Neural cell (in vitro differentiated cells): ENCODE measurements at regions not wholly inside any gene's neighbourhood (a gene's known extent, or its start where the extent isn't known, plus 50 kb on each side); places are given as distances from the start of the nearest gene placed in this dataset.
"Not testable (repeated sequence)": the region's sequence is repeated elsewhere in the genome, so short reads cannot be mapped to it uniquely, and the experiment has no call there.

Experiments
- H2AFZ ChIP-seq: fragments of 200-600, 300-800 bp; sonication (generic), shearing (Covaris generic); 2 replicates; pipeline ENCODE4 v1.6.0; 2014; ENCODE audit warnings: low read depth, mild to moderate bottlenecking, antibody characterized with exemption, low read length, moderate library complexity
- H3F3A ChIP-seq: fragments of 200-600 bp; shearing (Covaris generic); 2 replicates; pipeline ENCODE4 v1.6.1; 2016; ENCODE audit warnings: mild to moderate bottlenecking, moderate library complexity, mixed read lengths, antibody characterized with exemption, low read length; ENCODE audit not compliant: insufficient read depth, poor library complexity, severe bottlenecking
- H3K27ac ChIP-seq: fragments of 200-600, 300-800 bp; sonication (generic), shearing (Covaris generic); 2 replicates; pipeline ENCODE4 v1.5.1; 2014; ENCODE audit warnings: mild to moderate bottlenecking, low read length, moderate library complexity
- H3K27me3 ChIP-seq: fragments of 300-800, 200-600 bp; sonication (generic), shearing (Covaris generic); 2 replicates; pipeline ENCODE4 v1.6.0; 2014; ENCODE audit warnings: mild to moderate bottlenecking, low read depth, low read length, moderate library complexity; ENCODE audit not compliant: insufficient read depth
- H3K36me3 ChIP-seq: fragments of 300-800, 200-600 bp; sonication (generic), shearing (Covaris generic); 2 replicates; pipeline ENCODE4 v1.5.1; 2014; ENCODE audit warnings: mild to moderate bottlenecking, antibody characterized with exemption, low read length, moderate library complexity; ENCODE audit not compliant: insufficient read depth
- H3K4me2 ChIP-seq: fragments of 300-800, 200-600 bp; sonication (generic), shearing (Covaris generic); 2 replicates; pipeline ENCODE4 v1.6.0; 2014; ENCODE audit warnings: mild to moderate bottlenecking, low read length
- H3K4me3 ChIP-seq: fragments of 300-800, 200-600 bp; sonication (generic), shearing (Covaris generic); 2 replicates; pipeline ENCODE4 v1.5.1; 2014; ENCODE audit warnings: mild to moderate bottlenecking, low read length, moderate library complexity
- H3K79me2 ChIP-seq: fragments of 200-600 bp; shearing (Covaris generic); replicated peaks from 2 replicates; pipeline ENCODE4 v1.6.0; 2014; ENCODE audit warnings: mild to moderate bottlenecking, low read length, moderate library complexity; ENCODE audit not compliant: insufficient read depth
- H3K9ac ChIP-seq: fragments of 300-800, 200-600 bp; sonication (generic), shearing (Covaris generic); 2 replicates; pipeline ENCODE4 v1.6.1; 2016; ENCODE audit warnings: mild to moderate bottlenecking, low read length, mixed read lengths
- H3K9me2 ChIP-seq: fragments of 200-600 bp; shearing (Covaris generic); 2 replicates; pipeline ENCODE4 v1.6.1; 2016; ENCODE audit warnings: mild to moderate bottlenecking, low read length, mixed read lengths; ENCODE audit not compliant: insufficient read depth
- H3K9me3 ChIP-seq: fragments of 200-600, 300-800 bp; sonication (generic), shearing (Covaris generic); 2 replicates; pipeline ENCODE4 v1.6.1; 2016; ENCODE audit warnings: mild to moderate bottlenecking, mixed run types, low read length, moderate library complexity, mixed read lengths
- H4K20me1 ChIP-seq: fragments of 200-600 bp; shearing (Covaris generic); 2 replicates; pipeline ENCODE4 v1.6.1; 2016; ENCODE audit warnings: mild to moderate bottlenecking, mixed run types; ENCODE audit not compliant: insufficient read depth
- CTCF ChIP-seq: fragments of 450-650 bp; IDR thresholded peaks from 2 replicates; pipeline ENCODE4 v1.5.1; 2014; ENCODE audit warnings: antibody characterized with exemption, mild to moderate bottlenecking, moderate library complexity; ENCODE audit not compliant: poor library complexity, severe bottlenecking
- EP300 ChIP-seq: fragments of 450-650 bp; conservative IDR thresholded peaks from 2 replicates; pipeline ENCODE4 v1.6.1; 2014; ENCODE audit warnings: antibody characterized with exemption, mild to moderate bottlenecking, moderate library complexity; ENCODE audit not compliant: poor library complexity, severe bottlenecking
- EZH2 ChIP-seq: fragments of 200-600, 300-800 bp; shearing (Covaris generic), sonication (generic); IDR thresholded peaks from 2 replicates; pipeline ENCODE4 v1.6.1; 2014; ENCODE audit warnings: antibody characterized with exemption, low read length, borderline replicate concordance, mild to moderate bottlenecking; ENCODE audit not compliant: insufficient read depth, poor library complexity, severe bottlenecking
- MXI1 ChIP-seq: fragments of 450-650 bp; conservative IDR thresholded peaks from 2 replicates; pipeline ENCODE4 v1.6.1; 2014; ENCODE audit warnings: antibody characterized with exemption, mild to moderate bottlenecking; ENCODE audit not compliant: poor library complexity, severe bottlenecking
- POLR2AphosphoS5 ChIP-seq: IDR thresholded peaks from 2 replicates; pipeline ENCODE4 v1.6.1; 2012
- RAD21 ChIP-seq: fragments of 450-650 bp; conservative IDR thresholded peaks from 2 replicates; pipeline ENCODE4 v1.6.1; 2014; ENCODE audit warnings: antibody characterized with exemption, mild to moderate bottlenecking, moderate library complexity
- SMC3 ChIP-seq: fragments of 450-650 bp; conservative IDR thresholded peaks from 2 replicates; pipeline ENCODE4 v1.6.1; 2014; ENCODE audit warnings: antibody characterized with exemption, mild to moderate bottlenecking, moderate library complexity; ENCODE audit not compliant: poor library complexity
- TAF1 ChIP-seq: IDR thresholded peaks from 2 replicates; pipeline ENCODE4 v1.6.1; 2012; ENCODE audit warnings: low read depth
- TF ChIP-seq, protein P1 (sequence below): IDR thresholded peaks from 2 replicates; pipeline ENCODE4 v1.6.1; 2012; ENCODE audit warnings: borderline replicate concordance

GRCh38 chr10:61047081-61047480 is 103.1 kb upstream of the RHOBTB1 start:
- Histone ChIP-seq H3K9me3 (no peaks in the 10 kb centered on the region), H3K79me2 (no peaks in the 10 kb centered on the region), H2AFZ (no peak overlapping the region), H3K27ac (no peak overlapping the region), H3K9me2 (no peaks in the 10 kb centered on the region), H3K9ac (no peak overlapping the region), H3K27me3 (no peaks in the 10 kb centered on the region), H3K36me3 (no peaks in the 10 kb centered on the region), H3K4me3 (no peak overlapping the region), H3F3A (no peaks in the 10 kb centered on the region), H3K4me2 (no peak overlapping the region), H4K20me1 (no peaks in the 10 kb centered on the region)
- no peak for TF ChIP-seq TAF1
- no peak for TF ChIP-seq EZH2
- TF ChIP-seq RAD21, result no peak
- TF ChIP-seq, protein P1, sequence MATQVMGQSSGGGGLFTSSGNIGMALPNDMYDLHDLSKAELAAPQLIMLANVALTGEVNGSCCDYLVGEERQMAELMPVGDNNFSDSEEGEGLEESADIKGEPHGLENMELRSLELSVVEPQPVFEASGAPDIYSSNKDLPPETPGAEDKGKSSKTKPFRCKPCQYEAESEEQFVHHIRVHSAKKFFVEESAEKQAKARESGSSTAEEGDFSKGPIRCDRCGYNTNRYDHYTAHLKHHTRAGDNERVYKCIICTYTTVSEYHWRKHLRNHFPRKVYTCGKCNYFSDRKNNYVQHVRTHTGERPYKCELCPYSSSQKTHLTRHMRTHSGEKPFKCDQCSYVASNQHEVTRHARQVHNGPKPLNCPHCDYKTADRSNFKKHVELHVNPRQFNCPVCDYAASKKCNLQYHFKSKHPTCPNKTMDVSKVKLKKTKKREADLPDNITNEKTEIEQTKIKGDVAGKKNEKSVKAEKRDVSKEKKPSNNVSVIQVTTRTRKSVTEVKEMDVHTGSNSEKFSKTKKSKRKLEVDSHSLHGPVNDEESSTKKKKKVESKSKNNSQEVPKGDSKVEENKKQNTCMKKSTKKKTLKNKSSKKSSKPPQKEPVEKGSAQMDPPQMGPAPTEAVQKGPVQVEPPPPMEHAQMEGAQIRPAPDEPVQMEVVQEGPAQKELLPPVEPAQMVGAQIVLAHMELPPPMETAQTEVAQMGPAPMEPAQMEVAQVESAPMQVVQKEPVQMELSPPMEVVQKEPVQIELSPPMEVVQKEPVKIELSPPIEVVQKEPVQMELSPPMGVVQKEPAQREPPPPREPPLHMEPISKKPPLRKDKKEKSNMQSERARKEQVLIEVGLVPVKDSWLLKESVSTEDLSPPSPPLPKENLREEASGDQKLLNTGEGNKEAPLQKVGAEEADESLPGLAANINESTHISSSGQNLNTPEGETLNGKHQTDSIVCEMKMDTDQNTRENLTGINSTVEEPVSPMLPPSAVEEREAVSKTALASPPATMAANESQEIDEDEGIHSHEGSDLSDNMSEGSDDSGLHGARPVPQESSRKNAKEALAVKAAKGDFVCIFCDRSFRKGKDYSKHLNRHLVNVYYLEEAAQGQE, result no peak
- TF ChIP-seq POLR2AphosphoS5, result no peak
- TF ChIP-seq EP300, result no peak
- TF ChIP-seq SMC3, result no peak
- TF ChIP-seq MXI1, result no peak
- TF ChIP-seq CTCF, result no peak

GRCh38 chr10:61045480-61045879 is 101.5 kb upstream of the RHOBTB1 start:
- H3K9ac ChIP-seq, H3K9me3 ChIP-seq, H3K4me3 ChIP-seq, H3K4me2 ChIP-seq, H3F3A ChIP-seq, H2AFZ ChIP-seq, H3K9me2 ChIP-seq, H3K36me3 ChIP-seq, H4K20me1 ChIP-seq, H3K27me3 ChIP-seq, H3K27ac ChIP-seq, H3K79me2 ChIP-seq: not testable (repeated sequence)

- TF ChIP-seq RAD21 (no peak), EZH2 (no peak), MXI1 (no peak), CTCF (no peak), EP300 (no peak), POLR2AphosphoS5 (no peak), SMC3 (no peak), TAF1 (no peak)
- TF ChIP-seq, protein P1, result no peak
- Histone ChIP-seq H3K9me2 (no peaks in the 10 kb centered on the region), H3K4me2 (no peak overlapping the region), H3K9ac (no peak overlapping the region), H3K27ac (no peak overlapping the region), H3K9me3 (no peaks in the 10 kb centered on the region), H3K4me3 (no peak overlapping the region), H3K36me3 (no peaks in the 10 kb centered on the region), H3K27me3 (no peaks in the 10 kb centered on the region), H3F3A (no peaks in the 10 kb centered on the region), H4K20me1 (no peaks in the 10 kb centered on the region), H3K79me2 (no peaks in the 10 kb centered on the region), H2AFZ (no peak overlapping the region)
These were observed 98.5 kb upstream of the RHOBTB1 start for GRCh38 chr10:61042533-61042932.
